Aorta (tissue), 5 donors: ENCODE measurements at regions not wholly inside any gene's neighbourhood (a gene's known extent, or its start where the extent isn't known, plus 50 kb on each side); places are given as distances from the start of the nearest gene placed in this dataset.

Experiments used
- ATAC-seq: fragments of 200-7000 bp; cut with Tn5 transposase; one replicate; pipeline ENCODE4 v1.9.1; 2022; ENCODE audit warnings: moderate library complexity; ENCODE audit not compliant: low FRiP score
- DNase-seq, 2 donors: peaks; one replicate each; pipeline ENCODE4 v3.0.0-alpha.2; 2020
- H3K27ac ChIP-seq, 2 donors: one replicate each; pipeline ENCODE4 v1.5.1; 2013; ENCODE audit warnings: low read length in 2 of 2, mild to moderate bottlenecking in 2 of 2, moderate library complexity in 2 of 2, control low read depth in 1 of 2, inconsistent platforms in 1 of 2, low read depth in 1 of 2
- H3K27me3 ChIP-seq, 2 donors: one replicate each; pipeline ENCODE4 v1.6.1; 2013; ENCODE audit warnings: control low read depth in 1 of 2, low read length in 1 of 2, mild to moderate bottlenecking in 1 of 2, moderate library complexity in 1 of 2; ENCODE audit not compliant: insufficient read depth in 2 of 2, control insufficient read depth in 1 of 2
- H3K36me3 ChIP-seq, 2 donors: one replicate each; pipeline ENCODE4 v1.6.1; 2013; ENCODE audit warnings: control low read depth in 1 of 2, low read length in 1 of 2, mild to moderate bottlenecking in 1 of 2; ENCODE audit not compliant: insufficient read depth in 2 of 2, control insufficient read depth in 1 of 2
- H3K4me1 ChIP-seq, 2 donors: one replicate each; pipeline ENCODE4 v1.6.1; 2013; ENCODE audit warnings: low read length in 2 of 2, control low read depth in 1 of 2, mild to moderate bottlenecking in 1 of 2, moderate library complexity in 1 of 2; ENCODE audit not compliant: insufficient read depth in 2 of 2, control insufficient read depth in 1 of 2
- H3K4me3 ChIP-seq, 2 donors: one replicate each; pipeline ENCODE4 v1.5.1; 2013; ENCODE audit warnings: low read length in 2 of 2, control low read depth in 1 of 2, mild to moderate bottlenecking in 1 of 2
- H3K9me3 ChIP-seq: one replicate; pipeline ENCODE4 v1.6.1; 2013; ENCODE audit warnings: mild to moderate bottlenecking, low read length; ENCODE audit not compliant: control insufficient read depth
- WGBS, 2 donors: extraction: QIAGEN DNeasy Blood & Tissue Kit; methylation state at CpG; one replicate each; pipeline ENCODE4 v1.1.7; 2013; 5-methylcytosine and 5-hydroxymethylcytosine counted together
- intact Hi-C, 2 donors: fragments of 100-400 bp; cut with DNase I; formaldehyde crosslinking; loops; one replicate each; pipeline versions ENCODE4 v1.14.2 to v1.15.0; 2022
- donor health status: healthy with polysubstance abuse.
- donor health status: Bipolar disorder and iron deficiency.
- donor health status: DM: no; HTN: no; CAD: no.
- donor health status: DM: no; HTN: no; CAD: no.
- donor health status: DM: yes; HTN: yes; CAD: no.

DNA sequence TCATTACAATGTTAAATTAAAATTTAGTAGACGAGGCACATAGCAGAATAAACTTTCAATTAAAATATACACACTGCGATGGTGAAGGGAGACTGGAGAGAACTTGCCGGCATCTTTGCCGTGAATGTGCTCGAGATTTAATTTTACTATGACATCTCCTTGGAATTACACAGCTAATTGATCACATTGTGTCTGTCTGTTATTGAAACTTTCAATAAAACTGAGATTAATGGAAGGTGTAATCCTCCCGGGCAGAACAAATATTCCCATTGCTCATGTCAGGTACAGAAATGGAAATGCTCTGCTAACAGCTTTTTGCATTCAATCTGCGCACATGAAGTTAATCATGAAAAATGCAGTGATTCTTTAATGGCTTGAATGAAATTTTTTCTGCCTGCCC lies 210.1 kb upstream of the NLRP1 start:
- no peak overlapping the region for H3K27ac ChIP-seq
- no peak overlapping the region for H3K4me3 ChIP-seq
- no peaks in the 10 kb centered on the region for H3K4me1 ChIP-seq
- no peaks in the 10 kb centered on the region for H3K36me3 ChIP-seq
- DNase-seq (no peak), ATAC-seq (no peak)
- WGBS, 2 donors: 82 to 86% methylated on average over 7 of the region's 7 CpGs
- intact Hi-C loops: no loop called here
- H3K9me3 ChIP-seq: peaks cover 2% of the 10 kb centered on the region
- H3K27me3 ChIP-seq: no peaks in the 10 kb centered on the region

DNA sequence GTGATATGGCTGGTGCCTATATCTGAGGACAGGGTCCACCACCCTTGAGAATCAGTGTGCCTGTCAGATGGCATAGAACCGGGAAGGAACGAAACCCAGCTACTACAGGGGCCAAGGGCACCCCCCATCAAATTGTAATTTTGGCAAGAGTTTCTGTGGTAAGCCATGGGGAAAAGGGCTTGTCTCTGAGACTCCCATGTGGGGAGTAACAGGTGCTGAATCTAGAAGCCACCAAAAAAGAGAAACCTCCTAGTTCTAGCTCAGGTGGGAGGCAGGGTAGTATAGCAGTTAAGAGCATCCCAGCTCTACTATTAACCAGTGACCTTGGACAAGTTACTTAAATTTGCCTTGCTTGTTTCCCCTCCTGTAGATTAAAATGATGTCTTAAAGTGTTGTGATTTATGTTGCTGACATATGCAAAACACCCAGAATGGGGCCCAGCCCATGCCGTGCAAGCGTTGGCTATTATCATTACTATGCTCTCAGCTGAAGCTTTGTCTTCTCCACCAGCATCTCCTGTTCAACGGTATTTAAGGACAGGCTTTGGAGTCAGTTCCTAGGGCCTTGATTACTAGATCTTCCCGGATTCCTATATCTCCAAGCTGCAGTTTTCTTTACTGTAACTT lies 210.7 kb upstream of the NLRP1 start:
- Histone ChIP-seq H3K9me3 (peaks cover 2% of the 10 kb centered on the region), H3K27ac (no peak overlapping the region), H3K4me1 (no peaks in the 10 kb centered on the region), H3K36me3 (no peaks in the 10 kb centered on the region), H3K27me3 (no peaks in the 10 kb centered on the region), H3K4me3 (no peak overlapping the region)
- 68 to 71% methylated on average over 6 of the region's 6 CpGs for WGBS, 2 donors
- no peak for ATAC-seq
- no peak for DNase-seq
- intact Hi-C loops: no loop called here

DNA sequence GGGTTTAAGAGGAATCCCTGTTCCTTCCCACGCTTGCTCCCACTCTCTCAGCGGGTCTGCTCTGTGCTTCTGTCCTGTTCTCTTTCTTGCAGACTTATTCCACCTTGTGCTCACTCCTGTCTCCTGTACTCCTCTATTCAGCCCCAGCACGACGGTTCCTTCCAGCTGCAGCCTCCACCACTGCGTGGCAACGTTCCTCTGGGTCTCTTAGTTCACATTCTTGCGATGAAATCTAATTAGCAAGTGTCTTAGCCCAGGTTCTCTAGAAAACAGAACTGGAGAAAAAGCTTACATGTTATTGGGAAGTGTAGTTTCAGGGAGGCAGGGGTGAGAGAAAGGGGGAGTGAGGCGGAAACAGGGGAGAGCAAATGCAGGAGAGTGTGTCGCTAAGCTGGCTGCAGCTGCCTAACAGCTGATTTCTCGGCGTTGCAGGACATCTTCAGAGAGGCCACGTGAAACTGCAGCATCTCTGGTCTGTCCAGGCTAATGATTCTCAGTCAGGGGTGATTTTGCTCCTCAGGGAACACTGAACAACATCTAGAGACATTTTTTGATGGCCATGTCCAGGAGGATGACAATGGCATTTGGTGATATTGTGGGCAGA lies 213.2 kb upstream of the NLRP1 start:
- intact Hi-C loops: no loop called here
- 25 to 41% methylated on average over 12 of the region's 12 CpGs for WGBS, 2 donors
- DNase-seq (no peak), ATAC-seq (no peak)
- H3K9me3 ChIP-seq: peaks cover 2% of the 10 kb centered on the region
- H3K4me3 ChIP-seq: no peak overlapping the region
- no peaks in the 10 kb centered on the region for H3K27me3 ChIP-seq
- H3K4me1 ChIP-seq: no peaks in the 10 kb centered on the region
- H3K36me3 ChIP-seq: no peaks in the 10 kb centered on the region
- H3K27ac ChIP-seq: no peak overlapping the region

DNA sequence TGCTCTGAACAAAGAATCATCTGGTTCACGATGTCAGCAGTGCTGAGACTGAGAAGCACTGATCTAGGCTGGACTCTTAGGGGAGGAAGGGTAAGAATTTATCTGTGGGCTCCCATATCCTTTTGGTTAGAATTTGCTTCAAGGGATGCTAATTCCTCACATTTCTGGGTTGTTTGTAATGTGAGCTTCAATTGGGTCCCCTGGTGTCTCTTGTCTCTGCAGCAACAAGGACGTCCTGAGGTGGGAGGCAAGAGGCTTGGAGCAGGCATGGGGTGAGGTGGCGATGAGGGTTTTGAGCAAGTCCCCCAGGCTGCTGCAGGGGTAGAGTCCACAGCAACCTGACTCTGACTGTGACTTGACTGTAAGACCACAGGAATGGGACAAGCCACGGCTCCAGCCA lies 213.8 kb upstream of the NLRP1 start:
- Histone ChIP-seq H3K27ac (no peak overlapping the region), H3K9me3 (peaks cover 2% of the 10 kb centered on the region), H3K4me3 (no peak overlapping the region), H3K27me3 (no peaks in the 10 kb centered on the region), H3K36me3 (no peaks in the 10 kb centered on the region), H3K4me1 (no peaks in the 10 kb centered on the region)
- intact Hi-C loops: no loop called here
- no peak for DNase-seq
- 42 to 48% methylated on average over 4 of the region's 4 CpGs for WGBS, 2 donors
- no peak for ATAC-seq

DNA sequence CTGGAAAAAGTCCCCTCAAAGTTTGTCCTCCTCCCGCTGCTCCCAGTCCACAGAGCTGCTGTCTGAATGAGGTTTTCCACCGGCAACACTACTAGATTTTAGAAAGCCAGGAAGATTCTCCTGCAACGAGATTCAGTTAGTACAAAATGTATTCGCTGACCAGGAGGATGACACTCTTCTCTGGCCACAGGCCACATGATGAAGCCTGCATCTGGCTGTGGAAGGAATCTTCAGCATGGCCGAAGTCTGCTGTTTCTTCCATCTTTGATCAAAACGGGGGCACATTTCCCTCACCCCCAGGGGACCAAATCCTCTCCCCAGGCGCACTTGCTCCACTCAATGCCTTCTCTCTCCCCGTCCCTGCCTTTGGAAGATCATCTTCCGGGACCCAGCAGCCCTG lies 215.8 kb upstream of the NLRP1 start:
- Histone ChIP-seq H3K27me3 (no peaks in the 10 kb centered on the region), H3K36me3 (no peaks in the 10 kb centered on the region), H3K27ac (no peak overlapping the region), H3K4me3 (no peak overlapping the region), H3K4me1 (no peaks in the 10 kb centered on the region), H3K9me3 (no peaks in the 10 kb centered on the region)
- ATAC-seq (no peak), DNase-seq (no peak)
- intact Hi-C loops: no loop called here
- WGBS, 2 donors: 48 to 62% methylated on average over 9 of the region's 9 CpGs

DNA sequence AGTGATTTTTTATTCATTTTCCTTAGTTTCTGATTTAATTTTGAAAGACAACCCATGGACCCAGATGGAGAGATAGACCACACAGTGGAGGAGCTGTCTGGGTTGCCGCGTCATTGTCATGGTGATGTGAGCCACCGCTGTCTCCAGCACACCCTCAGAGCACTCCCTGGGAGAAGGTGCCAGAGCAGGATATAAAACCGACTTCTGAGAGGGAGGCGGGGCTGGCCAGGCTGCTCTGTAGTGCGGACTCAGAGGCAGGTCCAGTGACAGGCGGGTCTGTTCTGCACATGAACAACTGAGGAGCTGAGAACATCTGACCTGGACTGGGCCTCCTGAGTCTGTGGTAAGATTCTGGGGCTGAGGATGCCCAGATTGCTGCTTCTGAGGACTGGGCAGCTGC lies 216.3 kb upstream of the NLRP1 start:
- intact Hi-C loops: no loop called here
- ATAC-seq (no peak), DNase-seq (no peak)
- Histone ChIP-seq H3K4me3 (no peak overlapping the region), H3K9me3 (no peaks in the 10 kb centered on the region), H3K27ac (no peak overlapping the region), H3K4me1 (no peaks in the 10 kb centered on the region), H3K27me3 (no peaks in the 10 kb centered on the region), H3K36me3 (no peaks in the 10 kb centered on the region)
- 26 to 28% methylated on average over 7 of the region's 7 CpGs for WGBS, 2 donors

DNA sequence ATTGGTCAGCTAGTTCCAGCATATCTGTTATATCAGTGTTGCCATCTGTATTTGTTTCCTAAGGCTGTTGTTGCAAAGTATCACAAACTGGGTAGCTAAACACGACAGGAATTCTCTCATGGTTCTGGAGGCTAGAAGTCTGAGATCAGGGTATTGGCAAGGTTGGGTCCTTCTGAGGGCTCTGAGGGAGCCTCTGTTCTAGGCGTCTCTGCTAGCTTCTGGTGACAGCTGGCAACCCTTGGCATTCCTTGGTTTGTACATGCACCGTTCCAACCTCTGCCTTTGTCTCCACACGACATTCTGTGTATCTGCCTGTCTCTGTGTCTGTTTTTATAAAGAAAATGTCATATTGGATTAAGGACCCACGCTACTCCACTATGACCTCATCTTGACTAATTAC lies 219.9 kb upstream of the NLRP1 start:
- no peak overlapping the region for H3K27ac ChIP-seq
- H3K27me3 ChIP-seq: no peaks in the 10 kb centered on the region
- ATAC-seq (no peak), DNase-seq (no peak)
- no peaks in the 10 kb centered on the region for H3K4me1 ChIP-seq
- H3K4me3 ChIP-seq: no peak overlapping the region
- intact Hi-C loops: no loop called here
- WGBS, 2 donors: 57 to 61% methylated on average over 5 of the region's 5 CpGs
- H3K9me3 ChIP-seq: peaks cover 3% of the 10 kb centered on the region
- H3K36me3 ChIP-seq: no peaks in the 10 kb centered on the region

DNA sequence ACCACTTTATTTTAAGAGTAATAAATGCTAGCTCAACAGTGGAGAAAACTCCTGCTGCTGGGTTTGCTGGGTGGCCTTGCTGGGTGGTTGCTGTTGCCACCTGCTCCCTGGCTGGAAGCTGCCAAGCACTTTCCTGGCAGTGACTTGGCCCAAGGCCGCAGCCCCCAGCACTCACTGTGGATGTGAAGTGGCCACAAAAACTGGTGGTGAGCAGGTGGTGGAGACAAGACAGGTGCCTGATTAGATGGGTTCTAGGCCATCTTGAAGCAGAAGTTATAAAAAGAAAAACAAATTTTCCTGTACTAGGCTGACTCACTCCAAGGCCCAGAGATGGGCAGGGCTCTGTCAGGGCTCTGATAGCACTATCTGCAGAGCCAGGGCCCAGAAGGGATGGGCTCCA lies 224.7 kb upstream of the NLRP1 start:
- Histone ChIP-seq H3K4me3 (no peak overlapping the region), H3K36me3 (no peaks in the 10 kb centered on the region), H3K9me3 (peaks cover 12% of the 10 kb centered on the region), H3K27ac (no peak overlapping the region), H3K27me3 (no peaks in the 10 kb centered on the region), H3K4me1 (no peaks in the 10 kb centered on the region)
- no peak for DNase-seq
- WGBS, 2 donors: 84 to 93% methylated on average over 1 of the region's 1 CpG
- ATAC-seq: no peak
- intact Hi-C loops: no loop called here

DNA sequence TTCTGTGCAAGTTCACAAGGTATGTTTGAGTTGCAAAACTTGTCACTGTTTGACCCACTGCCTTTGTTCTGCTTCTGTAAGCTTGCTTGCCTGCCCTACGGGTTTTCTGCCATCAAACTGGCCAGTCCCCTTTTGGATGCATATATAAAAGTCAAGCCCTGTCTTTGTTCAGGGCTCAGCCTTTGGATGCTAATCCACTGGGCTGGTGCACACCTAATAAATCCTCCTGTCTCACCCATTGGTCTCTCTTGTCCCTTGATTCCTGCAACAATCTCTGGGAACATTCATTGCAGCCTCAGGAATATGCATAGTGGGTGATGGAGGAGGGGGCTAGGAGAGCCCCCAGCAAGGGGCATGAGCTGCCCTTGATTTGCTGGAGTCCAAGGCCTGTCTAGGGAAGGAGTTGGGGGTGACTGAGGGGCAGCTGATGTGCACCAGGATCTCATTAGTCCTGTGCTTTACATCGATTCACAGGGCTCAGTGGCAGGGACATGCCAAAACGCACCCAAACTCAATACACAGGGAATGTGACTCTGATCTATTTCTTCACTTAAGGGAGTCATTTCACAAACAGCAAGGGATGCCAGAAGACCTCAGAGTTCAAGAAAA lies 225.4 kb upstream of the NLRP1 start:
- no peak overlapping the region for H3K27ac ChIP-seq
- H3K4me3 ChIP-seq: no peak overlapping the region
- no peaks in the 10 kb centered on the region for H3K27me3 ChIP-seq
- DNase-seq: no peak
- no peak for ATAC-seq
- H3K9me3 ChIP-seq: peaks cover 12% of the 10 kb centered on the region
- 76 to 80% methylated on average over 3 of the region's 3 CpGs for WGBS, 2 donors
- intact Hi-C loops: no loop called here
- no peaks in the 10 kb centered on the region for H3K36me3 ChIP-seq
- H3K4me1 ChIP-seq: no peaks in the 10 kb centered on the region
